HG03060 (cell line): ENCODE measurements at regions not wholly inside any gene's neighbourhood (a gene's known extent, or its start where the extent isn't known, plus 50 kb on each side); places are given as distances from the start of the nearest gene placed in this dataset.

ENCODE experiments used
- ATAC-seq: cut with Tn5 transposase; IDR thresholded peaks from one replicate; pipeline ENCODE4 v1.9.1; 2021; ENCODE audit warnings: low read depth, moderate number of reproducible peaks; ENCODE audit not compliant: unreplicated experiment

GRCh38 chr2:168373468-168373867 lies 82.6 kb upstream of the CERS6 start:
- ATAC-seq = no peak

GRCh38 chr2:168375195-168375798 lies 80.8 kb upstream of the CERS6 start:
- no peak for ATAC-seq

- no peak for ATAC-seq
Observed at GRCh38 chr2:168378960-168379669, 77.0 kb upstream of the CERS6 start.

- no peak for ATAC-seq
Observed at GRCh38 chr2:168380500-168380899, 75.6 kb upstream of the CERS6 start.

GRCh38 chr2:168392024-168392423 lies 64.0 kb upstream of the CERS6 start:
- ATAC-seq = no peak

- ATAC-seq = no peak
Observed at GRCh38 chr2:168392797-168393196, 63.3 kb upstream of the CERS6 start.

GRCh38 chr2:168394262-168394661 lies 61.8 kb upstream of the CERS6 start:
- no peak for ATAC-seq

- ATAC-seq = no peak
Observed at GRCh38 chr2:168396131-168396530, 59.9 kb upstream of the CERS6 start.

- ATAC-seq = no peak
Observed at GRCh38 chr2:168397629-168398028, 58.4 kb upstream of the CERS6 start.

- ATAC-seq = no peak
Observed at GRCh38 chr2:168401048-168401556, 55.0 kb upstream of the CERS6 start.

- ATAC-seq = no peak
Observed at GRCh38 chr2:168401771-168402170, 54.3 kb upstream of the CERS6 start.

GRCh38 chr2:168402531-168402930 lies 53.5 kb upstream of the CERS6 start:
- no peak for ATAC-seq

- no peak for ATAC-seq
Observed at GRCh38 chr2:168403736-168404135, 52.3 kb upstream of the CERS6 start.

- ATAC-seq = no peak
Observed at GRCh38 chr2:168404764-168405163, 51.3 kb upstream of the CERS6 start.
